ENCODE measurements at regions not wholly inside any gene's neighbourhood (a gene's known extent, or its start where the extent isn't known, plus 50 kb on each side); places are given as distances from the start of the nearest gene placed in this dataset.
"Not testable (repeated sequence)": the region's sequence is repeated elsewhere in the genome, so short reads cannot be mapped to it uniquely, and the experiment has no call there.

GRCh38 chr6:16885411-16886160 is 124.3 kb upstream of the ATXN1 start:
- Histone ChIP-seq H3K27me3 (no peaks in the 10 kb centered on the region), H3K36me3 (ENCODE audit: low read depth, missing control alignments) (no peaks in the 10 kb centered on the region), H3K4me1 (no peaks in the 10 kb centered on the region), H3K9me3 (no peaks in the 10 kb centered on the region), H3K4me3 (no peak overlapping the region), H3K27ac (no peak overlapping the region)
- WGBS, 2 donors = 74 to 76% methylated on average over 4 of the region's 4 CpGs
- TF ChIP-seq POLR2A (IDR thresholded peaks at IDR 0.05) = no peak
- no peak for TF ChIP-seq CTCF (IDR thresholded peaks at IDR 0.05)
- intact Hi-C loops (cut with DNase I; ENCODE audit: low total_unique reads) = no loop called here
- no peak for DNase-seq

DNA sequence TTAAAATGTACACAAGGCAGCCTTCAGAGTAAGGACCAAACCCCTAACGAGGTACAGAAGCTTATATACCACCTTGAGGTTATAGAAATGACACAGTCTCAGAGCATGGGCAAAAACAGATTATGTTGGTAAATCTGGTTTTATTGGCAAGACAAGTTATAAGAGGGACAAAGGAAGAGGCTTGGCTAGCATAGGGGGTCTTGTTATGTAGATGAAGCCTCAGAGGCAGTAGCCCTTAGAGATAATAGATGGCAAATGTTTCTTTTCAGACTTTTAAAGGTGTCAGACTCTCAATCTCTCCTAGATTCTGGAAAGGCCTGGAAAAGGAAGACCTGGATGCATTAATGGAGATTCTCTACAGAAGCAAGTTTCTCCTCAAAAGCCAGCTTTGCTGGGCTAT is 123.3 kb upstream of the ATXN1 start:
- Histone ChIP-seq H3K27ac (no peak overlapping the region), H3K9me3 (no peaks in the 10 kb centered on the region), H3K27me3 (no peaks in the 10 kb centered on the region), H3K4me1 (no peaks in the 10 kb centered on the region), H3K36me3 (ENCODE audit: low read depth, missing control alignments) (no peaks in the 10 kb centered on the region), H3K4me3 (no peak overlapping the region)
- WGBS, 2 donors = 75 to 88% methylated on average over 1 of the region's 1 CpG
- intact Hi-C loops (cut with DNase I; ENCODE audit: low total_unique reads) = no loop called here
- TF ChIP-seq CTCF (IDR thresholded peaks at IDR 0.05) (no peak), POLR2A (IDR thresholded peaks at IDR 0.05) (no peak)
- no peak for DNase-seq

- H3K4me1 ChIP-seq = no peaks in the 10 kb centered on the region
- no peaks in the 10 kb centered on the region for H3K9me3 ChIP-seq
- no peak overlapping the region for H3K4me3 ChIP-seq
- no peak for DNase-seq
- no peaks in the 10 kb centered on the region for H3K36me3 ChIP-seq (ENCODE audit: low read depth, missing control alignments)
- TF ChIP-seq POLR2A (IDR thresholded peaks at IDR 0.05) = no peak
- no peak for TF ChIP-seq CTCF (IDR thresholded peaks at IDR 0.05)
- no peaks in the 10 kb centered on the region for H3K27me3 ChIP-seq
- no peak overlapping the region for H3K27ac ChIP-seq
- intact Hi-C loops (cut with DNase I; ENCODE audit: low total_unique reads) = no loop called here
Measured at GRCh38 chr6:16883414-16883813, 122.2 kb upstream of the ATXN1 start.

GRCh38 chr6:16882230-16882629 is 121.0 kb upstream of the ATXN1 start:
- TF ChIP-seq POLR2A (IDR thresholded peaks at IDR 0.05) = no peak
- no peak for TF ChIP-seq CTCF (IDR thresholded peaks at IDR 0.05)
- Histone ChIP-seq H3K9me3 (no peaks in the 10 kb centered on the region), H3K4me1 (no peaks in the 10 kb centered on the region), H3K4me3 (no peak overlapping the region), H3K36me3 (ENCODE audit: low read depth, missing control alignments) (no peaks in the 10 kb centered on the region), H3K27me3 (no peaks in the 10 kb centered on the region), H3K27ac (no peak overlapping the region)
- DNase-seq = no peak
- 88 to 100% methylated on average over 1 of the region's 1 CpG for WGBS, 2 donors
- intact Hi-C loops (cut with DNase I; ENCODE audit: low total_unique reads) = no loop called here

- H3K4me3 ChIP-seq; H3K9me3 ChIP-seq; H3K36me3 ChIP-seq (ENCODE audit: low read depth, missing control alignments); intact Hi-C loops (cut with DNase I; ENCODE audit: low total_unique reads); H3K27ac ChIP-seq; H3K27me3 ChIP-seq; H3K4me1 ChIP-seq; DNase-seq: not testable (repeated sequence)
- 80 to 89% methylated on average over 2 of the region's 2 CpGs for WGBS, 2 donors
Measured at GRCh38 chr6:16876852-16877251, 115.6 kb upstream of the ATXN1 start.

Measured in testis (tissue), 2 donors.